Ramos (cell line): ENCODE measurements at regions not wholly inside any gene's neighbourhood (a gene's known extent, or its start where the extent isn't known, plus 50 kb on each side); places are given as distances from the start of the nearest gene placed in this dataset.
"Not testable (repeated sequence)": the region's sequence is repeated elsewhere in the genome, so short reads cannot be mapped to it uniquely, and the experiment has no call there.

Experiments
- in situ Hi-C: fragments of 300-500 bp; cut with MboI; formaldehyde crosslinking; loops from one replicate; pipeline ENCODE4 v1.14.3; 2022; ENCODE audit warnings: low sequenced_read_pairs; ENCODE audit not compliant: unreplicated experiment

- in situ Hi-C loops = no loop called here
These were observed 226.1 kb upstream of the SEMA3D start for GRCh38 chr7:85412912-85413311.

- in situ Hi-C loops = no loop called here
These were observed 220.5 kb upstream of the SEMA3D start for GRCh38 chr7:85407391-85407790.

- in situ Hi-C loops = no loop called here
These were observed 218.4 kb upstream of the SEMA3D start for GRCh38 chr7:85405016-85405902.

DNA sequence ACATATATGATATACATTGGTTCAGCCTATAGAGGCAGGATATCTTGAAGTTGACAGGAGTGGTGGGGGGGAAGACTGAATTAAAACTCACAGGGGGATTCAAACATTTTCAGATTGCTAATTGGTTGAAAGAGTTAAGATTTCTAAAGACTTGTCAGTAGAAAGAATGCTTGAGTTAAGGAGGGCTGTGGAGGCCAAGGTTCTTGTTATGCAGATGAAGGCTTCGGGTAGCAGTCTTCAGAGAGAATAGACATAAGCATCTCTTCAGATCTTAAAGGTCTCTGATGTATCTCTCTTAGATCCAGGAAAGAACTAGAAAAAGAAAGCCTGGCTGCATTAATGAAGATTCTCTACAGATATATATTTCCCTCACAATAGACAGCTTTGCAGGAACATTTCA, 209.8 kb upstream of the SEMA3D start:
- in situ Hi-C loops = no loop called here

GRCh38 chr7:85392789-85393188, 205.9 kb upstream of the SEMA3D start:
- in situ Hi-C loops = no loop called here

DNA sequence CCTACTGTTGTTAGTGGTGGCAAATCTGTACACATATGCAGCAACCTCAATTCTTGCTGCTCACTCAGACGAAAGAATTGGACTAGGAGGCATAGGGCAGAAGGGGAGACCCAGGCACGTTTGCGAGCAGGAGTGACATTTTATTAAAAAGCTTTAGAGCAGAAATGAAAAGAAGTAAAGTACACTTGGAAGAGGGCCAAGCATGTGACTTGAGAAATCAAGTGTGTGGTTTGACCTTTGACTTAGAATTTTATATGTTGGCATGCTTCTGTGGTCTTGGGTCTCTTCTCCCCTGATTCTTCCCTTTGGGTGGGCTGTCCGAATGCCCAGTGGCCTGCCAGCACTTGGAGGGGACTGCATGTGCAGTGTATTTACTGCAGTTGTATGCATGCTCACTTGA, 205.5 kb upstream of the SEMA3D start:
- in situ Hi-C loops = no loop called here

DNA sequence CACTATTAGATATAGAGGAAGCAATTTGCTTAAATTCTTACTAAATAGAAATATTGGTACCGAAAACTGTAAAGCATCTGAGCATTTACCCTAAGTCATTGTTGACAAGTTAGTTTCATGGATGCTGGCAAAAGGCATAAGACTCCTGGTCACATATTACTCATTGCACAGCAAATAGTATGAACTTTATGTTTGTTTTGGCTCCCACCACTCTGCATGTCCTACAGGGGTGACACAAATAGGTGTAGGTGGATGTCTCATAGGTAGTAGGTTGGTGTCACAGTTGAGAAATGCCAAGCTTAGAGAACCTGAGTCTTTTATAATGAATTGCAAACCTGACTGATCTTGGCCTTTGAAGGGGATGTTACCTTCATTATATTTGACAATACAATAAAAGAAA, 199.6 kb upstream of the SEMA3D start:
- in situ Hi-C loops = no loop called here

- in situ Hi-C loops = no loop called here
These were observed 197.5 kb upstream of the SEMA3D start for GRCh38 chr7:85384392-85384791.

DNA sequence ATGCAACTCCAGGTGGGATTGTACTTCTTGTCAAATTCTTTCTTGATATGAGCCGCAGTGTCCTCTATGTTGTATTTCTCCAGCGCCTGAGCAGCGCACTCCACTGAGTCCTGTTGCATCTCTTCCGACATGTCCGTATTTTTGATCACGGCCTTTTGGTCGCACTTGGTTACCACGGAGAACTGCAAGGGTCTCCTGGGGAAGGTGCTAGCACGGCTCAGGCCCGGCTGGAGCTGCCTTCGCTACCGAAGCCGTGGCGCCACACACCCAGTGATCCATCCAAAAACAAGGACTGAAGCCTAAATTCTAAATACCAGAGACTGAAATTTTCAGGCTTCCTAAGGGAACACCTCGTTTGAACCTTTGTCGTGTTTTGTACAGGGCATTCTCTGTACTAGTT, 194.4 kb upstream of the SEMA3D start:
- in situ Hi-C loops = no loop called here

- in situ Hi-C loops = no loop called here
These were observed 189.7 kb upstream of the SEMA3D start for GRCh38 chr7:85376589-85376988.

DNA sequence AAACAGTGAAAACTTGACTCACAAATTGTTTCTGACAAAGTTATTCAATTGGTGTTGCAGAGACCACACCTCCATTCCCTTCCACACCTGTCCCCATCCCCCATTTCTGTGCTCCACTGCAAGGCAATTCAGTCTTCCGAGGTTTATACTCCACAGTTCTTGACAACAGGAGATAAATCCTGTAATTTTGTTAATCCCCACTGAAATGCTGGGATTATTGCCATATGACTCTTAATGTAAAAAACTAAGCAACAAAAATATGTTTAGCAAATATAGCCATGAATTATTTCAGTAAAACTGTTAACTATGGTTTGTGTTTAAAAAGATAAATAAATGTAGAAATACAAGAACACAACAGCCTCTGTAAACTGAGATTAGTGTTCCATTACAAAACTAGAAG, 170.1 kb upstream of the SEMA3D start:
- in situ Hi-C loops = no loop called here

DNA sequence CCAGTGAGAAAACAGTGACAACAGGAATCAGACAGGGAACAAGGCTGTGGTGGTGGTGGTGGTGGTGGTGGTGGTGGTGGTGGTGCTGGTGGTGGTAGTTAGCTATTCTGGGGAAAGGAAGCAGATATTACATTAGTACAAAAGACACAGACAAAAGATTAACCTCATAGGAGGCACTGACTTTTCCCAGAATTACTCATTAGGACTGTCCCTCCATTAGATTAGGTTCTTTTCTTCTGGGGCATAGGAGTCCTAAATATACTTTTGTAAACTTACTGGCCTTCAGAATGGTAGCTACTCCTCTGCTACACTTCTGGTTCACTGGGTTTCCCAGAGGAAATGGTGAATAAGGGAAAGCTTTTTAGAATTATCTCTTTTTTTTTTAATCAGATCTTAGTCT, 156.6 kb upstream of the SEMA3D start:
- in situ Hi-C loops = no loop called here

GRCh38 chr7:85342781-85343180, 155.9 kb upstream of the SEMA3D start:
- in situ Hi-C loops = no loop called here

GRCh38 chr7:85341973-85342372, 155.1 kb upstream of the SEMA3D start:
- in situ Hi-C loops = no loop called here

- in situ Hi-C loops = no loop called here
These were observed 154.3 kb upstream of the SEMA3D start for GRCh38 chr7:85341121-85341520.

DNA sequence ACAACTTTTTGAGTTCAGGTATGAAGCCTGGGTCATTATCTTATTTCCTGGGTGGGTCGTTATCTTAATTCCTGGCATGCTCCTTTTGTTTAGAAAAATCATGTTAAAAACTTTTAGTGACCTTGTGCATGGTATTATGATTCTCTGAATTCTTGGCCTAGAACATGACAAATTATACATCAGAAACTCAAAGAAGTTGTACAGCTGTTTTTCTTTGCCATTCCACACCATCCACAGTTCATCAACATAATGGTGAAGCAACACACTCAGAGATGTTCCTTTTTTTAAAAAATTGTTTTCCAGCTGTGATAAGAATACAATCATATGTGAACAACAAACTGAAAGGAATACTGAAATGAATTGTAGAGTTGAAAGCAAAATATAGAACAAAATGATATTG, 149.2 kb upstream of the SEMA3D start:
- in situ Hi-C loops = no loop called here

GRCh38 chr7:85335113-85335512, 148.3 kb upstream of the SEMA3D start:
- in situ Hi-C loops = not testable (repeated sequence)

GRCh38 chr7:85328456-85328998, 141.7 kb upstream of the SEMA3D start:
- in situ Hi-C loops = no loop called here

DNA sequence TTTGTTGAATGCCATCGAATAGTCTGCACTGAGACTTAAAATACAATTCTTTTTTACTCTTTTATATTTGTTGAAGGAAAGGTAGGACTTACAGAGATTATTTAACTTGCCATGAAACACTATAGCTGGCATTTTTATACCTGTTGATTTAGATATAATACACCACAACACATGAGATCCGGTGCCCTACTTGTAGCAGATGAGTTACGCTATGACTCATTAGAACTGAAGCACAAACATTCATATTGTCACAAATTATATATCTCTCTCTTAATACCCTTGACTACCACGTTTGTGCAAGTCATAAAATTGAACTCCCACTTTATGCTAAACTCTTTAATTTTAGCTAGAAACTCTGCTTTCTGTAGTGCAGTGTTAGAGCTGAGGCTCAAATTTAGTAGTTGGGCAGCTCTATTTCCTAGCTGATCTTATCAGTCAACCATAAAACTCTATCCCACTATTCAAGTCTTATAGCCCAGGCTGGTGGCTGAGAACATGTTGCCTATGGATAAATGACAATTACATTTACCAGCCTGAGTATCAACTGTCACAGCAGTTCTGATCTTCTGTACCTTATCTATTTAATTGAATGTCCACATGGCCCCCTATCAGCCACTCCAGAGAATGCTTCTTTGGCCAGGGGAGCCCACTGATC, 137.4 kb upstream of the SEMA3D start:
- in situ Hi-C loops = no loop called here

DNA sequence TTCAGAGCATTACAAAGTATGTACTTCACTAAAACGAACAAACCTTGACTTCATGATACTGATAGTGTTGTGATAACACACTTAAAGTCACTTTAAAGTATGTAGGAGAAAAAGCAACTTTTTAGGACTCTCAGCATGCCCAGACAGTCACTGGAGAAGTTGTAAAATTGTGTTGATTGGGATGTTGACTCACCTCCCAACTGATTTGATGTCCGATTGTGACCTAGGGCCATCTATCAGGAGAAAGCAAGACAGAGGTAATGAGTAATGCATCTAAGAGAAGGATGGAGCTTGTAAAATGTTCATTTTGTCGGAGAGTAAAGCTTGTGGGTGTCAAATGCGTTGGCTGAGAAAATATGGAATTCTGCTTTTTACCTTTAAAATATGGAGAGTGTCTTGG, 135.4 kb upstream of the SEMA3D start:
- in situ Hi-C loops = no loop called here

DNA sequence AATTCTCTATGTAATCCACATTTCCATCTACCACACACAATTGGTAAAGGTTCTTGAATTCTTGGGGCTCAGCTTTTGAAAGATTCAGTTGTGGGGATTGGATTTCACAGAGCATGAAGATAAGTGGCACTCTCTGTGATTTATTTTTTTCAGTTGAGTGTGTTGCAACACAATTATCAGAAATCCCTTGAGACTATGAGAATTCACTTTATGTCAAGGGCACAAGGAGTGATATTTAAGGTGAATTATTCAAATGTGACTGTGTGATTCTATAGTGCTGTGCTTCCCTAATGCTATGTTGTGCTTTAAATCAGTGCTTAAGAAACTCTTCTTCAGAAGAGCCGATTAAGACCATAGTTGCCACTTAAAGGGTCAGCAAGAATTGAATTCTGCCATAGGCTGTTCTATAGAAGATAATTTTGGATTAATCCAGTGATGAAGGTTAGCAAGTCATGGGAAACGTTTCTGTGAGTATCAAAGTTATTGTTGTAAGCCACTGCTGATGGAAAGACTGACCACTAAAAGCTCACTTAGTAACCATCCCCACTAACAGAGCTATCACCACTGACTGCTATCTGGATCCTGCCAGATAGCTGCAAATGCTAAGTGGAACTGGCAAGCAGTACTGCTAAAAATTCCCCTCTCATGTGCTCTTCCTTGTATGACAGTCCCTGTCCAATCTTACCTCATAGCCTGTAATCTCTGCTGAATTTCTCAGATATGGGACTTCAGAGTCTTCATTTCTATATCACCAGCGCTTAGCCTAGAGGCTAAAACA, 134.0 kb upstream of the SEMA3D start:
- in situ Hi-C loops = no loop called here
